HG03280 (cell line): ENCODE measurements at regions not wholly inside any gene's neighbourhood (a gene's known extent, or its start where the extent isn't known, plus 50 kb on each side); places are given as distances from the start of the nearest gene placed in this dataset.

Source experiments
- ATAC-seq: cut with Tn5 transposase; IDR thresholded peaks from one replicate; pipeline ENCODE4 v1.9.1; 2021; ENCODE audit warnings: mild to moderate bottlenecking, moderate library complexity; ENCODE audit not compliant: unreplicated experiment

GRCh38 chr4:188534917-188535316 is 395.7 kb downstream of the TRIML1 start:
- no peak for ATAC-seq

- ATAC-seq = no peak
Observed at GRCh38 chr4:188536826-188537225, 397.6 kb downstream of the TRIML1 start.

GRCh38 chr4:188550296-188550695 is 411.1 kb downstream of the TRIML1 start:
- no peak for ATAC-seq

- no peak for ATAC-seq
Observed at GRCh38 chr4:188551156-188551555, 411.9 kb downstream of the TRIML1 start.

- ATAC-seq = no peak
Observed at GRCh38 chr4:188552741-188553275, 413.6 kb downstream of the TRIML1 start.

- no peak for ATAC-seq
Observed at GRCh38 chr4:188554413-188554812, 415.2 kb downstream of the TRIML1 start.

- no peak for ATAC-seq
Observed at GRCh38 chr4:188573104-188573503, 433.9 kb downstream of the TRIML1 start.

- ATAC-seq = no peak
Observed at GRCh38 chr4:188578657-188579056, 439.4 kb downstream of the TRIML1 start.

- ATAC-seq = no peak
Observed at GRCh38 chr4:188596021-188596420, 456.8 kb downstream of the TRIML1 start.

GRCh38 chr4:188603646-188604045 is 464.4 kb downstream of the TRIML1 start:
- no peak for ATAC-seq

GRCh38 chr4:188606635-188607034 is 467.4 kb downstream of the TRIML1 start:
- ATAC-seq = no peak

- no peak for ATAC-seq
Observed at GRCh38 chr4:188611143-188611542, 471.9 kb downstream of the TRIML1 start.

- ATAC-seq = no peak
Observed at GRCh38 chr4:188612659-188613058, 473.4 kb downstream of the TRIML1 start.

- no peak for ATAC-seq
Observed at GRCh38 chr4:188613976-188614375, 474.7 kb downstream of the TRIML1 start.

- no peak for ATAC-seq
Observed at GRCh38 chr4:188619456-188620149, 480.4 kb downstream of the TRIML1 start.

GRCh38 chr4:188620608-188621007 is 481.4 kb downstream of the TRIML1 start:
- ATAC-seq = no peak

GRCh38 chr4:188623314-188623854 is 484.1 kb downstream of the TRIML1 start:
- ATAC-seq = no peak

- no peak for ATAC-seq
Observed at GRCh38 chr4:188624370-188624769, 485.1 kb downstream of the TRIML1 start.

GRCh38 chr4:188627892-188628291 is 488.7 kb downstream of the TRIML1 start:
- no peak for ATAC-seq

- no peak for ATAC-seq
Observed at GRCh38 chr4:188639479-188640100, 500.3 kb downstream of the TRIML1 start.

- no peak for ATAC-seq
Observed at GRCh38 chr4:188647820-188648370, 508.7 kb downstream of the TRIML1 start.

- ATAC-seq = no peak
Observed at GRCh38 chr4:188649635-188650034, 510.4 kb downstream of the TRIML1 start.
